Prostate gland (tissue), 2 donors: ENCODE measurements at regions not wholly inside any gene's neighbourhood (a gene's known extent, or its start where the extent isn't known, plus 50 kb on each side); places are given as distances from the start of the nearest gene placed in this dataset.

ENCODE experiments used
- POLR2A ChIP-seq: fragments of 450-650 bp; IDR thresholded peaks from one replicate; pipeline ENCODE4 v1.6.1; 2016; ENCODE audit warnings: antibody characterized with exemption, mild to moderate bottlenecking
- TF ChIP-seq, protein P1 (sequence below), 4 experiments: fragments of 200-600 bp in 2 of 4; fragments of 450-650 bp in 2 of 4; sonication (generic) in 2 of 4; IDR thresholded peaks; 1 replicate in 3 of 4; 2 replicates in 1 of 4; pipeline ENCODE4 v1.5.1; 2016 to 2019; ENCODE audit warnings: antibody characterized with exemption in 4 of 4, mild to moderate bottlenecking in 2 of 4, moderate library complexity in 2 of 4

DNA sequence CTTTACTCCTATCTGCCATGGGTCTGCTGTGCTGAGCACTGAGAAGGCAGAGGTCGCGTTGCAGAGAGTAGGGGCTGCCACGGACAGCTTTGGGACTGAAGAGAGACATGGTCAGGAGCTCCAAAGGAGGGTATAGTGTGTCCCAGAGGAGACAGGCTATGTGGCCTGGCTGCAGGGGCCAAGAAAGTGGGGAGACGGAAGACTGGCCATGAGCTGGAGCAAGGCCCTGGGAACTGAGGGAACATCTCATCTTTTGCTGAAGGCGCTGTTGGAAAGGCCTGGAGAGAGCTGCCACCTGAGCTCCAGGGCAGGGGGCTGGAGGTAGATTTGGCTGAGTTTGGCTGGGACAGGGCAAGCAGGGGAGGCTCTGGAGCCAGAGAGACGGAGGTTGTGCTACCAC lies 55.8 kb upstream of the AJAP1 start:
- TF ChIP-seq, protein P1, sequence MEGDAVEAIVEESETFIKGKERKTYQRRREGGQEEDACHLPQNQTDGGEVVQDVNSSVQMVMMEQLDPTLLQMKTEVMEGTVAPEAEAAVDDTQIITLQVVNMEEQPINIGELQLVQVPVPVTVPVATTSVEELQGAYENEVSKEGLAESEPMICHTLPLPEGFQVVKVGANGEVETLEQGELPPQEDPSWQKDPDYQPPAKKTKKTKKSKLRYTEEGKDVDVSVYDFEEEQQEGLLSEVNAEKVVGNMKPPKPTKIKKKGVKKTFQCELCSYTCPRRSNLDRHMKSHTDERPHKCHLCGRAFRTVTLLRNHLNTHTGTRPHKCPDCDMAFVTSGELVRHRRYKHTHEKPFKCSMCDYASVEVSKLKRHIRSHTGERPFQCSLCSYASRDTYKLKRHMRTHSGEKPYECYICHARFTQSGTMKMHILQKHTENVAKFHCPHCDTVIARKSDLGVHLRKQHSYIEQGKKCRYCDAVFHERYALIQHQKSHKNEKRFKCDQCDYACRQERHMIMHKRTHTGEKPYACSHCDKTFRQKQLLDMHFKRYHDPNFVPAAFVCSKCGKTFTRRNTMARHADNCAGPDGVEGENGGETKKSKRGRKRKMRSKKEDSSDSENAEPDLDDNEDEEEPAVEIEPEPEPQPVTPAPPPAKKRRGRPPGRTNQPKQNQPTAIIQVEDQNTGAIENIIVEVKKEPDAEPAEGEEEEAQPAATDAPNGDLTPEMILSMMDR (IDR thresholded peaks at IDR 0.05) = no peak
- TF ChIP-seq POLR2A = no peak
